NB4 (cell line): ENCODE measurements at regions not wholly inside any gene's neighbourhood (a gene's known extent, or its start where the extent isn't known, plus 50 kb on each side); places are given as distances from the start of the nearest gene placed in this dataset.

Experiments used
- CTCF ChIP-seq: IDR thresholded peaks from one replicate; pipeline ENCODE4 v1.5.1; 2012; ENCODE audit warnings: low read depth, low read length
- MAX ChIP-seq: IDR thresholded peaks from 2 replicates; pipeline ENCODE4 v1.6.1; 2011; ENCODE audit warnings: low read depth, low read length
- POLR2A ChIP-seq: IDR thresholded peaks from 2 replicates; pipeline ENCODE4 v1.6.1; 2011; ENCODE audit warnings: mild to moderate bottlenecking; ENCODE audit not compliant: insufficient read length; ENCODE audit errors: extremely low read depth

- TF ChIP-seq CTCF (no peak), POLR2A (no peak), MAX (no peak)
These were observed 129.3 kb upstream of the PHYHIPL start for GRCh38 chr10:59047180-59047579.
